ENCODE measurements at regions not wholly inside any gene's neighbourhood (a gene's known extent, or its start where the extent isn't known, plus 50 kb on each side); places are given as distances from the start of the nearest gene placed in this dataset.

- no peaks in the 10 kb centered on the region for H3K79me1 ChIP-seq (ENCODE audit: low read depth, low read length)
- no peaks in the 10 kb centered on the region for H3K9me3 ChIP-seq (ENCODE audit: insufficient read depth in 2 of 2, low read depth in 1 of 2, low read length in 1 of 2)
- H3K23me2 ChIP-seq (ENCODE audit: low read depth, low read length), result no peaks in the 10 kb centered on the region
- H3K79me2 ChIP-seq (ENCODE audit: control insufficient read depth in 1 of 2, insufficient read depth in 2 of 2, low read length in 2 of 2), result no peaks in the 10 kb centered on the region
- no peak overlapping the region for H2BK5ac ChIP-seq (ENCODE audit: low read depth, low read length)
- no peak overlapping the region for H4K91ac ChIP-seq (replicated peaks; ENCODE audit: insufficient read length, low read length)
- H3K9ac ChIP-seq (replicated peaks in 1 of 4; ENCODE audit: extremely low read depth in 1 of 4, low read depth in 3 of 4, low read length in 3 of 4), result no peak overlapping the region
- H4K20me1 ChIP-seq (replicated peaks in 1 of 2; ENCODE audit: control insufficient read depth in 1 of 2, insufficient read depth in 2 of 2, low read length in 2 of 2), result no peaks in the 10 kb centered on the region
- H2AFZ ChIP-seq (ENCODE audit: low read length), result no peak overlapping the region
- H4K5ac ChIP-seq (ENCODE audit: insufficient read length, low read depth, low read length), result no peak overlapping the region
- no peak overlapping the region for H3K56ac ChIP-seq (replicated peaks; ENCODE audit: insufficient read length, low read depth, low read length)
- ChIA-PET POLR2A (ENCODE audit: partially characterized antibody) (no interaction called here), CTCF (ENCODE audit: partially characterized antibody) (no interaction called here)
- H3K27me3 ChIP-seq (replicated peaks in 1 of 4; ENCODE audit: control insufficient read depth in 3 of 4, extremely low read depth in 1 of 4, insufficient read depth in 3 of 4, low read length in 3 of 4), result no peaks in the 10 kb centered on the region
- no peak overlapping the region for H3K4ac ChIP-seq (replicated peaks; ENCODE audit: insufficient read length, low read depth, low read length)
- no peak overlapping the region for H2BK20ac ChIP-seq (ENCODE audit: low read length)
- H2BK12ac ChIP-seq (ENCODE audit: low read depth, low read length), result no peak overlapping the region
- no peak overlapping the region for H3K14ac ChIP-seq (ENCODE audit: insufficient read length)
- DNase-seq (ENCODE audit: low read depth in 1 of 2, low spot score in 2 of 2) (no peak), FAIRE-seq (no peak)
- H2AK5ac ChIP-seq (ENCODE audit: low read depth, low read length), result no peak overlapping the region
- H3K18ac ChIP-seq (ENCODE audit: extremely low read depth, low read length), result no peak overlapping the region
- H3K4me1 ChIP-seq (replicated peaks in 1 of 4; ENCODE audit: control insufficient read depth in 3 of 4, insufficient read depth in 4 of 4, low read length in 3 of 4), result no peaks in the 10 kb centered on the region
- H3K4me2 ChIP-seq (ENCODE audit: insufficient read depth in 1 of 2, low read depth in 2 of 2, low read length in 2 of 2), result no peak overlapping the region
- H3K23ac ChIP-seq (ENCODE audit: insufficient read length), result no peak overlapping the region
- no peak overlapping the region for H2BK120ac ChIP-seq (replicated peaks; ENCODE audit: low read depth, low read length)
- H3K36me3 ChIP-seq (ENCODE audit: control insufficient read depth in 2 of 4, insufficient read depth in 4 of 4, low read length in 3 of 4), result no peaks in the 10 kb centered on the region
- WGBS, 2 experiments (ENCODE audit: extremely low coverage in 1 of 2, insufficient coverage in 1 of 2, insufficient read length in 1 of 2, insufficient replicate concordance in 2 of 2, low coverage in 1 of 2, low lambda C conversion rate in 2 of 2, missing lambda C conversion rate in 1 of 2), result 63% methylated on average over 2 of the region's 2 CpGs; no CpG with 5 or more reads in 1 of the 2 experiments
- H2BK15ac ChIP-seq (ENCODE audit: low read length), result no peak overlapping the region
- H4K8ac ChIP-seq (ENCODE audit: extremely low read depth, insufficient read depth, low read length), result no peak overlapping the region
- H3K27ac ChIP-seq (ENCODE audit: low read depth, low read length), result no peak overlapping the region
- no peak overlapping the region for H3K4me3 ChIP-seq (ENCODE audit: extremely low read depth in 1 of 4, insufficient read depth in 2 of 4, low read depth in 3 of 4, low read length in 4 of 4)
- TF ChIP-seq KDM5A (IDR thresholded peaks at IDR 0.05; ENCODE audit: low read length) (no peak), RBBP5 (IDR thresholded peaks at IDR 0.05; ENCODE audit: borderline replicate concordance, low read depth, low read length) (no peak), SP4 (IDR thresholded peaks at IDR 0.05; ENCODE audit: low read length) (no peak), EP300 (IDR thresholded peaks at IDR 0.05; ENCODE audit: borderline replicate concordance in 1 of 2, low read depth in 2 of 2, low read length in 2 of 2) (no peak), CREB1 (IDR thresholded peaks at IDR 0.05) (no peak), KDM1A (IDR thresholded peaks at IDR 0.05; ENCODE audit: borderline replicate concordance, low read length) (no peak), SP1 (IDR thresholded peaks at IDR 0.05; ENCODE audit: low read depth, low read length) (no peak), RAD21 (IDR thresholded peaks at IDR 0.05 in 1 of 2, conservative IDR thresholded peaks at IDR 0.05 in 1 of 2; ENCODE audit: low read depth in 2 of 2, low read length in 2 of 2) (no peak), GABPA (IDR thresholded peaks at IDR 0.05; ENCODE audit: borderline replicate concordance, insufficient read depth, low read length) (no peak), BRCA1 (IDR thresholded peaks at IDR 0.05; ENCODE audit: low read depth, low read length) (no peak), SAP30 (IDR thresholded peaks at IDR 0.05; ENCODE audit: insufficient read depth, insufficient replicate concordance, low read length) (no peak), YY1 (IDR thresholded peaks at IDR 0.05; ENCODE audit: low read depth, low read length) (no peak), SRF (IDR thresholded peaks at IDR 0.05; ENCODE audit: low read depth, low read length) (no peak)
Observed at GRCh38 chr4:59823311-59823710, 1376.8 kb upstream of the ADGRL3 start.
